Loucy (cell line): ENCODE measurements at regions not wholly inside any gene's neighbourhood (a gene's known extent, or its start where the extent isn't known, plus 50 kb on each side); places are given as distances from the start of the nearest gene placed in this dataset.

Source experiments
- H2AFZ ChIP-seq: fragments of 200-600 bp; sonication (generic); 2 replicates; pipeline ENCODE4 v1.6.0; 2016; ENCODE audit warnings: antibody characterized with exemption, mild to moderate bottlenecking, low read length, moderate library complexity
- H3F3A ChIP-seq: fragments of 200-600 bp; 2 replicates; pipeline ENCODE4 v1.6.0; 2016; ENCODE audit warnings: antibody characterized with exemption, low read depth, mild to moderate bottlenecking
- H3K27me3 ChIP-seq: fragments of 200-600 bp; sonication (generic); 2 replicates; pipeline ENCODE4 v1.6.1; 2014; ENCODE audit warnings: low read length, mild to moderate bottlenecking; ENCODE audit not compliant: insufficient read depth, poor library complexity, severe bottlenecking
- H3K36me3 ChIP-seq: fragments of 200-600 bp; sonication (generic); 2 replicates; pipeline ENCODE4 v1.6.1; 2016; ENCODE audit warnings: low read length; ENCODE audit not compliant: insufficient read depth
- H3K4me1 ChIP-seq: fragments of 200-600 bp; sonication (generic); 2 replicates; pipeline ENCODE4 v1.5.1; 2014; ENCODE audit warnings: low read length, mild to moderate bottlenecking; ENCODE audit not compliant: insufficient read depth, poor library complexity, severe bottlenecking
- H3K4me2 ChIP-seq: fragments of 200-600 bp; sonication (generic); 2 replicates; pipeline ENCODE4 v1.6.0; 2014; ENCODE audit warnings: antibody characterized with exemption, low read length, low read depth, mild to moderate bottlenecking; ENCODE audit not compliant: poor library complexity, severe bottlenecking
- H3K4me3 ChIP-seq: fragments of 200-600 bp; sonication (generic); 2 replicates; pipeline ENCODE4 v1.5.1; 2014; ENCODE audit warnings: low read length, mild to moderate bottlenecking, mixed read lengths; ENCODE audit not compliant: poor library complexity, severe bottlenecking
- H3K79me2 ChIP-seq: fragments of 200-600 bp; sonication (generic); 2 replicates; pipeline ENCODE4 v1.6.1; 2014; ENCODE audit warnings: low read length; ENCODE audit not compliant: insufficient read depth
- H3K9ac ChIP-seq: fragments of 200-600 bp; sonication (generic); 2 replicates; pipeline ENCODE4 v1.6.0; 2014; ENCODE audit warnings: mild to moderate bottlenecking, low read depth, low read length, moderate library complexity; ENCODE audit not compliant: poor library complexity, severe bottlenecking
- H3K9me2 ChIP-seq: fragments of 200-600 bp; sonication (generic); replicated peaks from 2 replicates; pipeline ENCODE4 v1.6.1; 2016; ENCODE audit warnings: low read depth, low read length, mixed read lengths
- H3K9me3 ChIP-seq: fragments of 200-600 bp; sonication (generic); 2 replicates; pipeline ENCODE4 v1.6.1; 2014; ENCODE audit warnings: mild to moderate bottlenecking, antibody characterized with exemption, low read length, low read depth; ENCODE audit not compliant: insufficient read depth
- H4K20me1 ChIP-seq: fragments of 200-600 bp; sonication (generic); 2 replicates; pipeline ENCODE4 v1.6.0; 2014; ENCODE audit warnings: antibody characterized with exemption, low read length, mild to moderate bottlenecking; ENCODE audit not compliant: insufficient read depth, poor library complexity, severe bottlenecking
- EZH2phosphoT487 ChIP-seq: fragments of 200-600 bp; IDR thresholded peaks from 2 replicates; pipeline ENCODE4 v1.6.1; 2018; ENCODE audit warnings: antibody characterized with exemption, mild to moderate bottlenecking, moderate library complexity, borderline replicate concordance
- TF ChIP-seq, protein P1 (sequence below): fragments of 200-600 bp; sonication (generic); conservative IDR thresholded peaks from 2 replicates; pipeline ENCODE4 v1.5.1; 2014; ENCODE audit warnings: mild to moderate bottlenecking, antibody characterized with exemption, low read length

DNA sequence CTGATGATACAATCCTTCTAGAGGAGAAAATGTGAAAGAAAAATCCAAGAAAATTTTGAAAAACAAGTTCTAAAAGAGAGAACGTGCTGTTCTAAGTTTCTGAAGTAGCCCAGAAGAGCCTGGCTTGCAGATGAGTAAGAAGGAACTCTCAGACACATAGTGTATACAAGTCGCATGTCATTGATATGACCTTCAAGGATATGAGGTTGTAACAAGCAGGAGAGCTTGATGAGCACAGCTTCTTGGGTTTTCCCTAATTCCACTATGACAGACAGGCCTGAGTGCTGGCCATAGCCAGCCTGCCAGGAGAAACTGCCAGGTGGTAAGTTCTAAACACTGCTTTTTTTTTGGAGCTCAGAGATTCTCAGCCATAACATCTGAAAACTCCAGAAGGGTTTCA, 235.7 kb upstream of the SIX2 start:
- H3K27me3 ChIP-seq = no peaks in the 10 kb centered on the region
- no peak for TF ChIP-seq EZH2phosphoT487
- TF ChIP-seq, protein P1, sequence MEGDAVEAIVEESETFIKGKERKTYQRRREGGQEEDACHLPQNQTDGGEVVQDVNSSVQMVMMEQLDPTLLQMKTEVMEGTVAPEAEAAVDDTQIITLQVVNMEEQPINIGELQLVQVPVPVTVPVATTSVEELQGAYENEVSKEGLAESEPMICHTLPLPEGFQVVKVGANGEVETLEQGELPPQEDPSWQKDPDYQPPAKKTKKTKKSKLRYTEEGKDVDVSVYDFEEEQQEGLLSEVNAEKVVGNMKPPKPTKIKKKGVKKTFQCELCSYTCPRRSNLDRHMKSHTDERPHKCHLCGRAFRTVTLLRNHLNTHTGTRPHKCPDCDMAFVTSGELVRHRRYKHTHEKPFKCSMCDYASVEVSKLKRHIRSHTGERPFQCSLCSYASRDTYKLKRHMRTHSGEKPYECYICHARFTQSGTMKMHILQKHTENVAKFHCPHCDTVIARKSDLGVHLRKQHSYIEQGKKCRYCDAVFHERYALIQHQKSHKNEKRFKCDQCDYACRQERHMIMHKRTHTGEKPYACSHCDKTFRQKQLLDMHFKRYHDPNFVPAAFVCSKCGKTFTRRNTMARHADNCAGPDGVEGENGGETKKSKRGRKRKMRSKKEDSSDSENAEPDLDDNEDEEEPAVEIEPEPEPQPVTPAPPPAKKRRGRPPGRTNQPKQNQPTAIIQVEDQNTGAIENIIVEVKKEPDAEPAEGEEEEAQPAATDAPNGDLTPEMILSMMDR = no peak
- no peaks in the 10 kb centered on the region for H3K9me3 ChIP-seq

DNA sequence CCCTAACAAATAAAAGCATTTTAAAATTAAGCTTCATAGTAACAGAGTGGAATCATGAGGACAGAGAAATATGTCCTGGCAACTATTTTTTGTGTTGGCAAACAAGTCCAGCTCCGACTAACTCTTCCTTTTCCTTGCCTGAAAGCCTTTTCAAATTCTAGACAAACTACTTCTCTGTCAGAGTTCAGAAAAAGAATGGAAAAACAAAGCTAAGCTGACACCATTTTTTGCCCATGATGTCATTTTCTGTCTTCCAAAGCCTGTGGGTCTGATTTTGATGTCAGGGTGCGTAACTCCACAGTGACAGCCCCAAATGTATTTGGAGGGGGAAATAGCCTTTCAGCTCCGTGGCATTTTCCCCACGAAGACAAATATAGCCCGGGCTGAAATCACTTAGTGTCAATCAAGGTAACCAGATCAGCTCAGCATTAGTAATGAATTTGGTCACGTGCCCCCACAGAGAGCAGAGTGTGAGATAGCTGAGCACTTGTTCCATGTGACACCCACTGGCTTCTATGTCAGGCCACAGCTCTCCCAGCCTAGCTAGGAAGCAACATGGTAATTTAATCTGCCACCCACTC, 233.0 kb upstream of the SIX2 start:
- H3K79me2 ChIP-seq = no peaks in the 10 kb centered on the region
- no peaks in the 10 kb centered on the region for H3F3A ChIP-seq
- no peaks in the 10 kb centered on the region for H3K36me3 ChIP-seq
- H3K27me3 ChIP-seq = no peaks in the 10 kb centered on the region
- TF ChIP-seq, protein P1 = no peak
- TF ChIP-seq EZH2phosphoT487 = no peak
- H3K9me2 ChIP-seq = no peaks in the 10 kb centered on the region
- no peaks in the 10 kb centered on the region for H3K9me3 ChIP-seq
- no peak overlapping the region for H3K9ac ChIP-seq
- H3K4me2 ChIP-seq = no peak overlapping the region
- no peak overlapping the region for H2AFZ ChIP-seq
- no peak overlapping the region for H3K4me3 ChIP-seq
- H4K20me1 ChIP-seq = no peaks in the 10 kb centered on the region
- peaks cover 16% of the 10 kb centered on the region for H3K4me1 ChIP-seq

More for the DNA sequence above, 235.7 kb upstream of the SIX2 start:
- Histone ChIP-seq H3F3A (no peaks in the 10 kb centered on the region), H3K79me2 (no peaks in the 10 kb centered on the region), H3K4me3 (no peak overlapping the region), H3K4me1 (no peaks in the 10 kb centered on the region), H3K9me2 (no peaks in the 10 kb centered on the region), H3K9ac (no peak overlapping the region), H4K20me1 (no peaks in the 10 kb centered on the region), H2AFZ (no peak overlapping the region), H3K4me2 (no peak overlapping the region), H3K36me3 (no peaks in the 10 kb centered on the region)

DNA sequence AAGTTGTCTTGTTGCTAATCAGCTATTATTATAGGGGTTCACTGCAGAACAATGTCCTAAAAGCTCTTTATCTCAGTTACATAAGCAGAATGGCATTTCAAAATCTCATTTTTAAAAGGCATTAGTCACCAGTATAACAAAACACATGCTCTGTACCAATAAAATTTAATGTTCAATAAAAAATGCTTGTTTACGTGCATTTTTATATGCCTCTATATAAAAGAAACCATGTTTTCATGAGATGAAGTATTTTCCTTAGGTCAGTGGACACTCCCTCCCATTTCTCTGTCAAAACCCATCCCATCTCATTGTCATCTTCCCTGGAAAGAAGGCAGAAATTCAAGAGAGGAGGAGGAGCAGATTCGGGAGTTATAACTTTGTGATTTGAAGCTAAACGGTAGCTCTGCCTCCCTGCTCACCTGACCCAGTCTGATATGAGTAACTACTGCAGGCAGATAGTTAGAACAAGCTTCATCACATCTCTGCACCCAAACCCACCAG, 231.9 kb upstream of the SIX2 start:
- Histone ChIP-seq H3K9me3 (no peaks in the 10 kb centered on the region), H3K4me2 (no peak overlapping the region), H3K36me3 (no peaks in the 10 kb centered on the region), H4K20me1 (no peaks in the 10 kb centered on the region), H3F3A (no peaks in the 10 kb centered on the region), H3K9me2 (no peaks in the 10 kb centered on the region), H3K9ac (no peak overlapping the region), H3K4me3 (no peak overlapping the region), H3K4me1 (peaks cover 23% of the 10 kb centered on the region), H2AFZ (no peak overlapping the region), H3K79me2 (no peaks in the 10 kb centered on the region), H3K27me3 (no peaks in the 10 kb centered on the region)
- TF ChIP-seq, protein P1 = no peak
- no peak for TF ChIP-seq EZH2phosphoT487
